Activated B cell treated with CpG ODN at 0.5 μM for 24 hours (primary cell): ENCODE measurements at regions not wholly inside any gene's neighbourhood (a gene's known extent, or its start where the extent isn't known, plus 50 kb on each side); places are given as distances from the start of the nearest gene placed in this dataset.

Experiments
- ATAC-seq: fragments of 200-7000 bp; cut with Tn5 transposase; one replicate; pipeline ENCODE4 v1.10.0; 2021; ENCODE audit warnings: low read depth, mild to moderate bottlenecking, moderate library complexity
- CTCF ChIA-PET: fragments of 350-600 bp; sonication (Branson Sonifier 250); formaldehyde crosslinking; loops from one replicate; lab custom pipeline; 2021; ENCODE audit warnings: antibody characterized with exemption; lab: Charles Lee
- POLR2A ChIA-PET: fragments of 350-600 bp; sonication (Branson Sonifier 250); formaldehyde crosslinking; loops from one replicate; lab custom pipeline; 2021; ENCODE audit warnings: antibody characterized with exemption; lab: Charles Lee
- DNase-seq: peaks from one replicate; pipeline ENCODE4 v3.0.0; 2022
- H3K27ac Mint-ChIP-seq: one replicate; pipeline ENCODE4 v1.8.0; 2020; ENCODE audit warnings: mixed read lengths
- H3K27me3 Mint-ChIP-seq: one replicate; pipeline ENCODE4 v1.8.0; 2021; ENCODE audit warnings: mixed read lengths
- H3K36me3 Mint-ChIP-seq: one replicate; pipeline ENCODE4 v1.8.0; 2021; ENCODE audit warnings: low read depth, mixed read lengths
- H3K4me1 Mint-ChIP-seq: one replicate; pipeline ENCODE4 v1.8.0; 2021; ENCODE audit warnings: mixed read lengths
- H3K4me3 Mint-ChIP-seq: one replicate; pipeline ENCODE4 v1.8.0; 2020; ENCODE audit warnings: mild to moderate bottlenecking, mixed read lengths
- H3K9me3 Mint-ChIP-seq: one replicate; pipeline ENCODE4 v1.8.0; 2020; ENCODE audit warnings: mixed read lengths
- CTCF ChIP-seq: fragments of 200-600 bp; IDR thresholded peaks from one replicate; pipeline ENCODE4 v1.8.0; 2022; ENCODE audit warnings: antibody characterized with exemption, mild to moderate bottlenecking
- intact Hi-C: fragments of 100-400 bp; cut with micrococcal nuclease; formaldehyde crosslinking; loops from one replicate; pipeline ENCODE4 v1.15.1; 2024

- ChIA-PET CTCF (no interaction called here), POLR2A (no interaction called here)
- intact Hi-C loops: no loop called here
- DNase-seq: no peak
- Mint-ChIP-seq H3K4me3 (no peak overlapping the region), H3K27me3 (peaks cover 2% of the 10 kb centered on the region), H3K36me3 (no peaks in the 10 kb centered on the region), H3K4me1 (no peaks in the 10 kb centered on the region), H3K9me3 (no peaks in the 10 kb centered on the region), H3K27ac (no peak overlapping the region)
- ATAC-seq: no peak
- TF ChIP-seq CTCF: no peak
Observed at GRCh38 chr13:34756136-34756535, 185.9 kb upstream of the NBEA start.

GRCh38 chr13:34756572-34756971, 185.5 kb upstream of the NBEA start:
- ChIA-PET CTCF (no interaction called here), POLR2A (no interaction called here)
- DNase-seq: no peak
- Mint-ChIP-seq H3K36me3 (no peaks in the 10 kb centered on the region), H3K27me3 (no peaks in the 10 kb centered on the region), H3K27ac (no peak overlapping the region), H3K9me3 (no peaks in the 10 kb centered on the region), H3K4me3 (no peak overlapping the region), H3K4me1 (no peaks in the 10 kb centered on the region)
- intact Hi-C loops: no loop called here
- no peak for TF ChIP-seq CTCF
- ATAC-seq: no peak

GRCh38 chr13:34757441-34757840, 184.6 kb upstream of the NBEA start:
- intact Hi-C loops: no loop called here
- no peak for TF ChIP-seq CTCF
- H3K36me3 Mint-ChIP-seq: no peaks in the 10 kb centered on the region
- no peak for ATAC-seq
- H3K27me3 Mint-ChIP-seq: no peaks in the 10 kb centered on the region
- CTCF ChIA-PET: no interaction called here
- H3K4me1 Mint-ChIP-seq: no peaks in the 10 kb centered on the region
- no peak overlapping the region for H3K27ac Mint-ChIP-seq
- H3K4me3 Mint-ChIP-seq: no peak overlapping the region
- no peak for DNase-seq
- H3K9me3 Mint-ChIP-seq: no peaks in the 10 kb centered on the region
- POLR2A ChIA-PET: no interaction called here

GRCh38 chr13:34758628-34759027, 183.4 kb upstream of the NBEA start:
- Mint-ChIP-seq H3K4me1 (no peaks in the 10 kb centered on the region), H3K27ac (no peak overlapping the region), H3K9me3 (no peaks in the 10 kb centered on the region), H3K36me3 (no peaks in the 10 kb centered on the region), H3K4me3 (no peak overlapping the region), H3K27me3 (no peaks in the 10 kb centered on the region)
- no peak for ATAC-seq
- no peak for DNase-seq
- CTCF ChIA-PET: no interaction called here
- POLR2A ChIA-PET: no interaction called here
- no peak for TF ChIP-seq CTCF
- intact Hi-C loops: no loop called here

- POLR2A ChIA-PET: no interaction called here
- Mint-ChIP-seq H3K4me1 (no peaks in the 10 kb centered on the region), H3K9me3 (no peaks in the 10 kb centered on the region), H3K4me3 (no peak overlapping the region), H3K27me3 (no peaks in the 10 kb centered on the region), H3K27ac (no peak overlapping the region), H3K36me3 (no peaks in the 10 kb centered on the region)
- no peak for DNase-seq
- ATAC-seq: no peak
- TF ChIP-seq CTCF: no peak
- intact Hi-C loops: no loop called here
- CTCF ChIA-PET: no interaction called here
Observed at GRCh38 chr13:34762312-34762711, 179.8 kb upstream of the NBEA start.
